ENCODE measurements at regions not wholly inside any gene's neighbourhood (a gene's known extent, or its start where the extent isn't known, plus 50 kb on each side); places are given as distances from the start of the nearest gene placed in this dataset.

- no peaks in the 10 kb centered on the region for H3F3A ChIP-seq (ENCODE audit: low read length, unreplicated experiment)
- no peaks in the 10 kb centered on the region for H3K36me3 ChIP-seq (ENCODE audit: low read depth, low read length)
- ChIA-PET POLR2A (ENCODE audit: unreplicated experiment) (no interaction called here), CTCF (no interaction called here)
- intact Hi-C loops (cut with micrococcal nuclease), result no loop called here
- no peak for DNase-seq
- H3K4me1 ChIP-seq (ENCODE audit: insufficient read depth, low read length), result peaks cover 27% of the 10 kb centered on the region
- H2AFZ ChIP-seq (ENCODE audit: low read length), result no peak overlapping the region
- no peak for TF ChIP-seq EZH2phosphoT487 (IDR thresholded peaks at IDR 0.05; ENCODE audit: borderline replicate concordance, low read length)
- no peak for TF ChIP-seq CTCF (conservative IDR thresholded peaks at IDR 0.05; ENCODE audit: low read depth, low read length)
- TF ChIP-seq EZH2 (IDR thresholded peaks at IDR 0.05; ENCODE audit: low read length, unreplicated experiment), result no peak
- no peaks in the 10 kb centered on the region for H3K9me3 ChIP-seq (ENCODE audit: low read length)
- H3K27me3 ChIP-seq (ENCODE audit: low read length), result no peaks in the 10 kb centered on the region
- H3K79me2 ChIP-seq (ENCODE audit: low read length), result no peaks in the 10 kb centered on the region
- no peak for ATAC-seq
- H4K20me1 ChIP-seq (ENCODE audit: low read length), result no peaks in the 10 kb centered on the region
- no peak overlapping the region for H3K4me2 ChIP-seq (ENCODE audit: low read length)
- H3K27ac ChIP-seq (ENCODE audit: low read length), result no peak overlapping the region
- no peak overlapping the region for H3K4me3 ChIP-seq (ENCODE audit: low read length)
- no TSS peak for BruUV-seq (replicated peaks)
- H3K9ac ChIP-seq (ENCODE audit: low read length), result no peak overlapping the region
- H3K9me2 ChIP-seq (replicated peaks; ENCODE audit: low read length), result no peaks in the 10 kb centered on the region
These were observed 174.1 kb upstream of the PRICKLE1 start for GRCh38 chr12:42763682-42764081.

GRCh38 chr12:42762395-42762925, 172.9 kb upstream of the PRICKLE1 start:
- H3K9me2 ChIP-seq (replicated peaks; ENCODE audit: low read length), result no peaks in the 10 kb centered on the region
- no peak overlapping the region for H3K4me2 ChIP-seq (ENCODE audit: low read length)
- H2AFZ ChIP-seq (ENCODE audit: low read length), result no peak overlapping the region
- ATAC-seq (no peak), DNase-seq (no peak)
- ChIA-PET POLR2A (ENCODE audit: unreplicated experiment) (no interaction called here), CTCF (no interaction called here)
- intact Hi-C loops (cut with micrococcal nuclease), result no loop called here
- H3K27me3 ChIP-seq (ENCODE audit: low read length), result no peaks in the 10 kb centered on the region
- H3K9ac ChIP-seq (ENCODE audit: low read length), result no peak overlapping the region
- H3K4me1 ChIP-seq (ENCODE audit: insufficient read depth, low read length), result peaks cover 37% of the 10 kb centered on the region
- no TSS peak for BruUV-seq (replicated peaks)
- no peaks in the 10 kb centered on the region for H3K9me3 ChIP-seq (ENCODE audit: low read length)
- H3K4me3 ChIP-seq (ENCODE audit: low read length), result no peak overlapping the region
- H3K27ac ChIP-seq (ENCODE audit: low read length), result no peak overlapping the region
- no peaks in the 10 kb centered on the region for H4K20me1 ChIP-seq (ENCODE audit: low read length)
- H3K36me3 ChIP-seq (ENCODE audit: low read depth, low read length), result no peaks in the 10 kb centered on the region
- no peaks in the 10 kb centered on the region for H3F3A ChIP-seq (ENCODE audit: low read length, unreplicated experiment)
- no peak for TF ChIP-seq EZH2 (IDR thresholded peaks at IDR 0.05; ENCODE audit: low read length, unreplicated experiment)
- TF ChIP-seq CTCF (conservative IDR thresholded peaks at IDR 0.05; ENCODE audit: low read depth, low read length), result no peak
- no peak for TF ChIP-seq EZH2phosphoT487 (IDR thresholded peaks at IDR 0.05; ENCODE audit: borderline replicate concordance, low read length)
- no peaks in the 10 kb centered on the region for H3K79me2 ChIP-seq (ENCODE audit: low read length)

GRCh38 chr12:42761601-42762350, 172.2 kb upstream of the PRICKLE1 start:
- H2AFZ ChIP-seq (ENCODE audit: low read length), result no peak overlapping the region
- no peaks in the 10 kb centered on the region for H3F3A ChIP-seq (ENCODE audit: low read length, unreplicated experiment)
- H3K79me2 ChIP-seq (ENCODE audit: low read length), result no peaks in the 10 kb centered on the region
- H3K4me2 ChIP-seq (ENCODE audit: low read length), result no peak overlapping the region
- H3K9me3 ChIP-seq (ENCODE audit: low read length), result no peaks in the 10 kb centered on the region
- H3K27ac ChIP-seq (ENCODE audit: low read length), result no peak overlapping the region
- H4K20me1 ChIP-seq (ENCODE audit: low read length), result no peaks in the 10 kb centered on the region
- TF ChIP-seq EZH2 (IDR thresholded peaks at IDR 0.05; ENCODE audit: low read length, unreplicated experiment) (no peak), EZH2phosphoT487 (IDR thresholded peaks at IDR 0.05; ENCODE audit: borderline replicate concordance, low read length) (no peak), CTCF (conservative IDR thresholded peaks at IDR 0.05; ENCODE audit: low read depth, low read length) (no peak)
- no peak overlapping the region for H3K9ac ChIP-seq (ENCODE audit: low read length)
- no peak overlapping the region for H3K4me3 ChIP-seq (ENCODE audit: low read length)
- peak; percentile 64 for DNase-seq
- no peaks in the 10 kb centered on the region for H3K27me3 ChIP-seq (ENCODE audit: low read length)
- no TSS peak for BruUV-seq (replicated peaks)
- ChIA-PET CTCF (no interaction called here), POLR2A (ENCODE audit: unreplicated experiment) (no interaction called here)
- H3K36me3 ChIP-seq (ENCODE audit: low read depth, low read length), result no peaks in the 10 kb centered on the region
- no peak for ATAC-seq
- peaks cover 44% of the 10 kb centered on the region for H3K4me1 ChIP-seq (ENCODE audit: insufficient read depth, low read length)
- intact Hi-C loops (cut with micrococcal nuclease), result no loop called here
- no peaks in the 10 kb centered on the region for H3K9me2 ChIP-seq (replicated peaks; ENCODE audit: low read length)

All from PC-3 (cell line).